Stimulated activated CD4-positive, alpha-beta T cell treated with anti-CD3 and anti-CD28 coated beads, Interleukin-4, amount 100 ng/mL, for 48 hours (primary cell): ENCODE measurements at regions not wholly inside any gene's neighbourhood (a gene's known extent, or its start where the extent isn't known, plus 50 kb on each side); places are given as distances from the start of the nearest gene placed in this dataset.

ENCODE experiments used
- DNase-seq, 2 donors: peaks; one replicate each; pipeline ENCODE4 v3.0.0-alpha.2; 2020; ENCODE audit warnings: low read depth in 2 of 2

- DNase-seq = no peak
Observed at GRCh38 chr12:39240587-39240986, 202.3 kb downstream of the KIF21A start.

GRCh38 chr12:39239490-39240486 is 203.1 kb downstream of the KIF21A start:
- DNase-seq = no peak

- DNase-seq = no peak
Observed at GRCh38 chr12:39237004-39237403, 205.9 kb downstream of the KIF21A start.

- no peak for DNase-seq
Observed at GRCh38 chr12:39235990-39236767, 206.7 kb downstream of the KIF21A start.

GRCh38 chr12:39230086-39230485 is 212.8 kb downstream of the KIF21A start:
- DNase-seq = no peak

GRCh38 chr12:39227218-39227617 is 215.7 kb downstream of the KIF21A start:
- no peak for DNase-seq

- no peak for DNase-seq
Observed at GRCh38 chr12:39224971-39225370, 217.9 kb downstream of the KIF21A start.

GRCh38 chr12:39205969-39206368 is 237.0 kb downstream of the KIF21A start:
- DNase-seq = no peak

- no peak for DNase-seq
Observed at GRCh38 chr12:39199351-39199750, 243.6 kb downstream of the KIF21A start.

- DNase-seq = no peak
Observed at GRCh38 chr12:39188689-39189088, 254.2 kb downstream of the KIF21A start.

GRCh38 chr12:39186744-39187143 is 256.2 kb downstream of the KIF21A start:
- no peak for DNase-seq

- DNase-seq = no peak
Observed at GRCh38 chr12:39178837-39179236, 264.1 kb downstream of the KIF21A start.

- DNase-seq = no peak
Observed at GRCh38 chr12:39176356-39176755, 266.6 kb downstream of the KIF21A start.

GRCh38 chr12:39173726-39174125 is 268.3 kb upstream of the CPNE8 start:
- no peak for DNase-seq

GRCh38 chr12:39165338-39165737 is 259.9 kb upstream of the CPNE8 start:
- no peak for DNase-seq

- DNase-seq = no peak
Observed at GRCh38 chr12:39161465-39162085, 256.2 kb upstream of the CPNE8 start.

- DNase-seq = no peak
Observed at GRCh38 chr12:39157696-39158342, 252.4 kb upstream of the CPNE8 start.

- DNase-seq = peak; percentile 31 to 58
Observed at GRCh38 chr12:39145175-39145999, 240.0 kb upstream of the CPNE8 start.

GRCh38 chr12:39144613-39145061 is 239.2 kb upstream of the CPNE8 start:
- DNase-seq = no peak

- DNase-seq = no peak
Observed at GRCh38 chr12:39138268-39138667, 232.9 kb upstream of the CPNE8 start.

GRCh38 chr12:39127401-39127800 is 222.0 kb upstream of the CPNE8 start:
- no peak for DNase-seq
